ENCODE measurements at regions not wholly inside any gene's neighbourhood (a gene's known extent, or its start where the extent isn't known, plus 50 kb on each side); places are given as distances from the start of the nearest gene placed in this dataset.

- Histone ChIP-seq H3K9me3 (no peaks in the 10 kb centered on the region), H3K27me3 (replicated peaks in 1 of 2; ENCODE audit: control insufficient read depth in 2 of 2, extremely low read depth in 1 of 2, insufficient read depth in 2 of 2, low read length in 1 of 2) (no peaks in the 10 kb centered on the region), H3K36me3 (ENCODE audit: control insufficient read depth in 2 of 2, extremely low read depth in 1 of 2, insufficient read depth in 1 of 2, low read length in 1 of 2) (no peaks in the 10 kb centered on the region), H3K4me3 (ENCODE audit: control insufficient read depth in 1 of 2, extremely low read depth in 1 of 2, low read length in 1 of 2) (no peak overlapping the region), H3K27ac (ENCODE audit: low read length) (no peak overlapping the region), H3K4me1 (ENCODE audit: control insufficient read depth in 1 of 2, extremely low read depth in 1 of 2, insufficient read depth in 2 of 2, low read length in 2 of 2) (no peaks in the 10 kb centered on the region)
- Mint-ChIP-seq H3K9me3 (peaks cover 10 to 21% (median 10%) of the 10 kb centered on the region in 3 donors), H3K27me3 (no peaks in the 10 kb centered on the region), H3K27ac (no peak overlapping the region), H3K4me1 (no peaks in the 10 kb centered on the region), H3K36me3 (no peaks in the 10 kb centered on the region), H3K4me3 (no peak overlapping the region)
- no peak for ATAC-seq (replicated peaks in 1 of 4)
- ChIA-PET CTCF (no interaction called here), POLR2A (interaction anchor here in 1 of 2 donors (0.6 kb wide), 1 partner anchor 1016 kb away, joined by 4 read pairs; no protein-coding TSS in a partner anchor)
- DNase-seq = no peak
Observed at GRCh38 chr18:41373612-41374011, 581.4 kb upstream of the PIK3C3 start.

GRCh38 chr18:41372046-41372665, 582.9 kb upstream of the PIK3C3 start:
- Mint-ChIP-seq H3K4me3 (no peak overlapping the region), H3K9me3 (peaks cover 10 to 20% (median 10%) of the 10 kb centered on the region in 3 donors), H3K36me3 (no peaks in the 10 kb centered on the region), H3K27ac (no peak overlapping the region), H3K4me1 (no peaks in the 10 kb centered on the region), H3K27me3 (no peaks in the 10 kb centered on the region)
- H3K27ac ChIP-seq (ENCODE audit: low read length) = no peak overlapping the region
- no peak overlapping the region for H3K4me3 ChIP-seq (ENCODE audit: control insufficient read depth in 1 of 2, extremely low read depth in 1 of 2, low read length in 1 of 2)
- no peaks in the 10 kb centered on the region for H3K9me3 ChIP-seq
- ATAC-seq (replicated peaks in 1 of 4) (no peak), DNase-seq (no peak)
- ChIA-PET POLR2A (interaction anchor here in 1 of 2 donors (0.7 kb wide), 1 partner anchor 1331 kb away, joined by 3 read pairs; no protein-coding TSS in a partner anchor), CTCF (no interaction called here)
- no peaks in the 10 kb centered on the region for H3K4me1 ChIP-seq (ENCODE audit: control insufficient read depth in 1 of 2, extremely low read depth in 1 of 2, insufficient read depth in 2 of 2, low read length in 2 of 2)
- 93% methylated on average over 5 of the region's 10 CpGs for WGBS (ENCODE audit: insufficient coverage)
- H3K27me3 ChIP-seq (replicated peaks in 1 of 2; ENCODE audit: control insufficient read depth in 2 of 2, extremely low read depth in 1 of 2, insufficient read depth in 2 of 2, low read length in 1 of 2) = no peaks in the 10 kb centered on the region
- H3K36me3 ChIP-seq (ENCODE audit: control insufficient read depth in 2 of 2, extremely low read depth in 1 of 2, insufficient read depth in 1 of 2, low read length in 1 of 2) = no peaks in the 10 kb centered on the region

- ATAC-seq (replicated peaks in 1 of 4) = no peak
Observed at GRCh38 chr18:41371156-41372045, 583.6 kb upstream of the PIK3C3 start.

GRCh38 chr18:41370740-41371139, 584.3 kb upstream of the PIK3C3 start:
- POLR2A ChIA-PET = no interaction called here
- no peak overlapping the region for H3K27ac Mint-ChIP-seq
- no peak overlapping the region for H3K4me3 ChIP-seq (ENCODE audit: control insufficient read depth in 1 of 2, extremely low read depth in 1 of 2, low read length in 1 of 2)

More at GRCh38 chr18:41371156-41372045, 583.6 kb upstream of the PIK3C3 start:
- Mint-ChIP-seq H3K36me3 (no peaks in the 10 kb centered on the region), H3K27me3 (no peaks in the 10 kb centered on the region), H3K27ac (no peak overlapping the region), H3K4me3 (no peak overlapping the region), H3K9me3 (peaks cover 4 to 20% (median 5%) of the 10 kb centered on the region in 3 donors), H3K4me1 (no peaks in the 10 kb centered on the region)
- Histone ChIP-seq H3K36me3 (ENCODE audit: control insufficient read depth in 2 of 2, extremely low read depth in 1 of 2, insufficient read depth in 1 of 2, low read length in 1 of 2) (no peaks in the 10 kb centered on the region), H3K27me3 (replicated peaks in 1 of 2; ENCODE audit: control insufficient read depth in 2 of 2, extremely low read depth in 1 of 2, insufficient read depth in 2 of 2, low read length in 1 of 2) (no peaks in the 10 kb centered on the region), H3K4me3 (ENCODE audit: control insufficient read depth in 1 of 2, extremely low read depth in 1 of 2, low read length in 1 of 2) (no peak overlapping the region), H3K9me3 (no peaks in the 10 kb centered on the region), H3K4me1 (ENCODE audit: control insufficient read depth in 1 of 2, extremely low read depth in 1 of 2, insufficient read depth in 2 of 2, low read length in 2 of 2) (no peaks in the 10 kb centered on the region), H3K27ac (ENCODE audit: low read length) (no peak overlapping the region)
- WGBS (ENCODE audit: insufficient coverage) = 89% methylated on average over 5 of the region's 5 CpGs
- ChIA-PET CTCF (no interaction called here), POLR2A (no interaction called here)
- no peak for DNase-seq

GRCh38 chr18:41357708-41358107, 597.3 kb upstream of the PIK3C3 start:
- Mint-ChIP-seq H3K9me3 (peaks cover 16 to 32% (median 26%) of the 10 kb centered on the region in 3 donors), H3K27me3 (no peaks in the 10 kb centered on the region), H3K4me1 (no peaks in the 10 kb centered on the region), H3K4me3 (no peak overlapping the region), H3K27ac (no peak overlapping the region), H3K36me3 (no peaks in the 10 kb centered on the region)
- H3K9me3 ChIP-seq = no peaks in the 10 kb centered on the region
- no peak overlapping the region for H3K4me3 ChIP-seq (ENCODE audit: control insufficient read depth in 1 of 2, extremely low read depth in 1 of 2, low read length in 1 of 2)
- no peaks in the 10 kb centered on the region for H3K4me1 ChIP-seq (ENCODE audit: control insufficient read depth in 1 of 2, extremely low read depth in 1 of 2, insufficient read depth in 2 of 2, low read length in 2 of 2)
- no CpG with 5 or more reads among the region's 2 CpGs for WGBS (ENCODE audit: insufficient coverage)
- POLR2A ChIA-PET = no interaction called here
- no peaks in the 10 kb centered on the region for H3K36me3 ChIP-seq (ENCODE audit: control insufficient read depth in 2 of 2, extremely low read depth in 1 of 2, insufficient read depth in 1 of 2, low read length in 1 of 2)
- no peak for ATAC-seq (replicated peaks in 1 of 4)
- no peaks in the 10 kb centered on the region for H3K27me3 ChIP-seq (replicated peaks in 1 of 2; ENCODE audit: control insufficient read depth in 2 of 2, extremely low read depth in 1 of 2, insufficient read depth in 2 of 2, low read length in 1 of 2)
- no peak overlapping the region for H3K27ac ChIP-seq (ENCODE audit: low read length)
- CTCF ChIA-PET = no interaction called here
- no peak for DNase-seq

More at GRCh38 chr18:41370740-41371139, 584.3 kb upstream of the PIK3C3 start:
- WGBS (ENCODE audit: insufficient coverage) = 80% methylated on average over 1 of the region's 4 CpGs
- Histone ChIP-seq H3K36me3 (ENCODE audit: control insufficient read depth in 2 of 2, extremely low read depth in 1 of 2, insufficient read depth in 1 of 2, low read length in 1 of 2) (no peaks in the 10 kb centered on the region), H3K9me3 (no peaks in the 10 kb centered on the region), H3K27me3 (replicated peaks in 1 of 2; ENCODE audit: control insufficient read depth in 2 of 2, extremely low read depth in 1 of 2, insufficient read depth in 2 of 2, low read length in 1 of 2) (no peaks in the 10 kb centered on the region), H3K4me1 (ENCODE audit: control insufficient read depth in 1 of 2, extremely low read depth in 1 of 2, insufficient read depth in 2 of 2, low read length in 2 of 2) (no peaks in the 10 kb centered on the region), H3K27ac (ENCODE audit: low read length) (no peak overlapping the region)
- CTCF ChIA-PET = no interaction called here
- no peak for ATAC-seq (replicated peaks in 1 of 4)
- H3K4me3 Mint-ChIP-seq = no peak overlapping the region
- no peaks in the 10 kb centered on the region for H3K27me3 Mint-ChIP-seq
- H3K9me3 Mint-ChIP-seq = peaks cover 4 to 18% (median 5%) of the 10 kb centered on the region in 3 donors
- H3K36me3 Mint-ChIP-seq = no peaks in the 10 kb centered on the region
- H3K4me1 Mint-ChIP-seq = no peaks in the 10 kb centered on the region
- no peak for DNase-seq

- no peak overlapping the region for H3K27ac Mint-ChIP-seq
- H3K9me3 Mint-ChIP-seq = peaks cover 14 to 26% (median 15%) of the 10 kb centered on the region in 3 donors
- Histone ChIP-seq H3K9me3 (no peaks in the 10 kb centered on the region), H3K4me1 (ENCODE audit: control insufficient read depth in 1 of 2, extremely low read depth in 1 of 2, insufficient read depth in 2 of 2, low read length in 2 of 2) (no peaks in the 10 kb centered on the region), H3K27ac (ENCODE audit: low read length) (no peak overlapping the region), H3K27me3 (replicated peaks in 1 of 2; ENCODE audit: control insufficient read depth in 2 of 2, extremely low read depth in 1 of 2, insufficient read depth in 2 of 2, low read length in 1 of 2) (no peaks in the 10 kb centered on the region), H3K36me3 (ENCODE audit: control insufficient read depth in 2 of 2, extremely low read depth in 1 of 2, insufficient read depth in 1 of 2, low read length in 1 of 2) (no peaks in the 10 kb centered on the region), H3K4me3 (ENCODE audit: control insufficient read depth in 1 of 2, extremely low read depth in 1 of 2, low read length in 1 of 2) (no peak overlapping the region)
- CTCF ChIA-PET = no interaction called here
- H3K4me1 Mint-ChIP-seq = no peaks in the 10 kb centered on the region
- H3K36me3 Mint-ChIP-seq = no peaks in the 10 kb centered on the region
- 86% methylated on average over 1 of the region's 3 CpGs for WGBS (ENCODE audit: insufficient coverage)
- ATAC-seq (replicated peaks in 1 of 4) (no peak), DNase-seq (no peak)
- H3K27me3 Mint-ChIP-seq = no peaks in the 10 kb centered on the region
- POLR2A ChIA-PET = no interaction called here
- no peak overlapping the region for H3K4me3 Mint-ChIP-seq
Observed at GRCh38 chr18:41353777-41354528, 601.1 kb upstream of the PIK3C3 start.

All from T-cell (primary cell).